Stomach smooth muscle (tissue), 2 donors: ENCODE measurements at regions not wholly inside any gene's neighbourhood (a gene's known extent, or its start where the extent isn't known, plus 50 kb on each side); places are given as distances from the start of the nearest gene placed in this dataset.

Experiments
- H3K27ac ChIP-seq: one replicate; pipeline ENCODE4 v1.7.0; 2013; ENCODE audit warnings: mild to moderate bottlenecking, low read length, inconsistent platforms
- H3K27me3 ChIP-seq, 2 donors: one replicate each; pipeline ENCODE4 v1.7.0; 2013; ENCODE audit warnings: low read length in 2 of 2; ENCODE audit not compliant: insufficient read depth in 2 of 2, control insufficient read depth in 1 of 2
- H3K36me3 ChIP-seq, 2 donors: one replicate each; pipeline ENCODE4 v1.7.0; 2013; ENCODE audit warnings: low read length in 2 of 2; ENCODE audit not compliant: control insufficient read depth in 2 of 2, insufficient read depth in 2 of 2
- H3K4me1 ChIP-seq: one replicate; pipeline ENCODE4 v1.7.0; 2013; ENCODE audit warnings: low read length; ENCODE audit not compliant: control insufficient read depth, insufficient read depth
- H3K4me3 ChIP-seq, 2 donors: one replicate each; pipeline ENCODE4 v1.7.0; 2013; ENCODE audit warnings: low read length in 2 of 2
- H3K9ac ChIP-seq, 2 donors: one replicate each; pipeline ENCODE4 v1.7.0; 2013; ENCODE audit warnings: low read length in 2 of 2, mild to moderate bottlenecking in 1 of 2
- H3K9me3 ChIP-seq, 2 donors: one replicate each; pipeline ENCODE4 v1.7.0; 2013; ENCODE audit warnings: low read length in 2 of 2; ENCODE audit not compliant: control insufficient read depth in 2 of 2
- donor health status: healthy.
- donor health status: Pancreatic carcinoma.

- Histone ChIP-seq H3K4me1 (peaks cover 5% of the 10 kb centered on the region), H3K27ac (no peak overlapping the region), H3K27me3 (no peaks in the 10 kb centered on the region), H3K9ac (no peak overlapping the region), H3K4me3 (no peak overlapping the region), H3K9me3 (no peaks in the 10 kb centered on the region), H3K36me3 (no peaks in the 10 kb centered on the region)
These were observed 385.5 kb upstream of the PFKP start for GRCh38 chr10:2681891-2682290.

- Histone ChIP-seq H3K27me3 (no peaks in the 10 kb centered on the region), H3K4me3 (no peak overlapping the region), H3K36me3 (no peaks in the 10 kb centered on the region), H3K27ac (no peak overlapping the region), H3K9me3 (no peaks in the 10 kb centered on the region), H3K9ac (no peak overlapping the region), H3K4me1 (peaks cover 5% of the 10 kb centered on the region)
These were observed 386.5 kb upstream of the PFKP start for GRCh38 chr10:2680821-2681220.

- Histone ChIP-seq H3K36me3 (no peaks in the 10 kb centered on the region), H3K27me3 (no peaks in the 10 kb centered on the region), H3K4me3 (no peak overlapping the region), H3K9me3 (no peaks in the 10 kb centered on the region), H3K27ac (no peak overlapping the region), H3K4me1 (peaks cover 5% of the 10 kb centered on the region), H3K9ac (no peak overlapping the region)
These were observed 387.7 kb upstream of the PFKP start for GRCh38 chr10:2679646-2680045.

GRCh38 chr10:2676455-2676854, 390.9 kb upstream of the PFKP start:
- Histone ChIP-seq H3K27ac (no peak overlapping the region), H3K27me3 (no peaks in the 10 kb centered on the region), H3K9me3 (no peaks in the 10 kb centered on the region), H3K36me3 (no peaks in the 10 kb centered on the region), H3K4me1 (peaks cover 5% of the 10 kb centered on the region), H3K9ac (no peak overlapping the region), H3K4me3 (no peak overlapping the region)

- Histone ChIP-seq H3K27me3 (no peaks in the 10 kb centered on the region), H3K4me1 (no peaks in the 10 kb centered on the region), H3K4me3 (no peak overlapping the region), H3K27ac (no peak overlapping the region), H3K9ac (no peak overlapping the region), H3K36me3 (no peaks in the 10 kb centered on the region), H3K9me3 (no peaks in the 10 kb centered on the region)
These were observed 392.9 kb upstream of the PFKP start for GRCh38 chr10:2674451-2674850.

GRCh38 chr10:2670864-2671263, 396.5 kb upstream of the PFKP start:
- Histone ChIP-seq H3K27ac (no peak overlapping the region), H3K9ac (no peak overlapping the region), H3K4me3 (no peak overlapping the region), H3K36me3 (no peaks in the 10 kb centered on the region), H3K9me3 (no peaks in the 10 kb centered on the region), H3K4me1 (no peaks in the 10 kb centered on the region), H3K27me3 (no peaks in the 10 kb centered on the region)

GRCh38 chr10:2665772-2666171, 401.6 kb upstream of the PFKP start:
- no peak overlapping the region for H3K9ac ChIP-seq
- H3K27me3 ChIP-seq: no peaks in the 10 kb centered on the region
- no peaks in the 10 kb centered on the region for H3K36me3 ChIP-seq
- peaks cover 0 to 2% of the 10 kb centered on the region in 2 donors for H3K9me3 ChIP-seq
- no peak overlapping the region for H3K27ac ChIP-seq
- H3K4me1 ChIP-seq: no peaks in the 10 kb centered on the region
- no peak overlapping the region for H3K4me3 ChIP-seq

- no peak overlapping the region for H3K9ac ChIP-seq
- no peaks in the 10 kb centered on the region for H3K36me3 ChIP-seq
- H3K27ac ChIP-seq: no peak overlapping the region
- H3K4me1 ChIP-seq: no peaks in the 10 kb centered on the region
- peaks cover 2 to 4% of the 10 kb centered on the region in 2 donors for H3K27me3 ChIP-seq
- no peak overlapping the region for H3K4me3 ChIP-seq
- H3K9me3 ChIP-seq: peaks cover 0 to 2% of the 10 kb centered on the region in 2 donors
These were observed 407.1 kb upstream of the PFKP start for GRCh38 chr10:2660276-2660675.

- Histone ChIP-seq H3K9me3 (peaks cover 0 to 2% of the 10 kb centered on the region in 2 donors), H3K9ac (no peak overlapping the region), H3K27ac (no peak overlapping the region), H3K36me3 (no peaks in the 10 kb centered on the region), H3K4me1 (no peaks in the 10 kb centered on the region), H3K27me3 (peaks cover 2 to 4% of the 10 kb centered on the region in 2 donors), H3K4me3 (no peak overlapping the region)
These were observed 407.6 kb upstream of the PFKP start for GRCh38 chr10:2659660-2660209.

GRCh38 chr10:2658780-2659179, 408.6 kb upstream of the PFKP start:
- H3K9me3 ChIP-seq: no peaks in the 10 kb centered on the region

GRCh38 chr10:2650328-2650727, 417.0 kb upstream of the PFKP start:
- Histone ChIP-seq H3K27ac (no peak overlapping the region), H3K36me3 (no peaks in the 10 kb centered on the region), H3K4me3 (no peak overlapping the region), H3K27me3 (peaks cover 0 to 2% of the 10 kb centered on the region in 2 donors), H3K9me3 (no peaks in the 10 kb centered on the region), H3K4me1 (no peaks in the 10 kb centered on the region), H3K9ac (no peak overlapping the region)

More at GRCh38 chr10:2658780-2659179, 408.6 kb upstream of the PFKP start:
- H3K36me3 ChIP-seq: no peaks in the 10 kb centered on the region
- no peak overlapping the region for H3K27ac ChIP-seq
- no peak overlapping the region for H3K9ac ChIP-seq
- no peak overlapping the region for H3K4me3 ChIP-seq
- no peaks in the 10 kb centered on the region for H3K4me1 ChIP-seq
- peaks cover 2 to 4% of the 10 kb centered on the region in 2 donors for H3K27me3 ChIP-seq
